ENCODE measurements at regions not wholly inside any gene's neighbourhood (a gene's known extent, or its start where the extent isn't known, plus 50 kb on each side); places are given as distances from the start of the nearest gene placed in this dataset.

- Mint-ChIP-seq H3K27ac (ENCODE audit: unreplicated experiment) (no peak overlapping the region), H3K4me3 (no peak overlapping the region), H3K27me3 (ENCODE audit: low read depth) (no peaks in the 10 kb centered on the region), H3K4me1 (no peaks in the 10 kb centered on the region), H3K9me3 (no peaks in the 10 kb centered on the region), H3K36me3 (ENCODE audit: low read depth) (no peaks in the 10 kb centered on the region)
- DNase-seq (ENCODE audit: low read depth, low spot score): no peak
- TF ChIP-seq CTCF (conservative IDR thresholded peaks at IDR 0.05): no peak
These were observed 67.5 kb upstream of the CCDC91 start for GRCh38 chr12:28122756-28123155.

GRCh38 chr12:28127455-28127854, 62.8 kb upstream of the CCDC91 start:
- Mint-ChIP-seq H3K27ac (ENCODE audit: unreplicated experiment) (no peak overlapping the region), H3K4me1 (no peaks in the 10 kb centered on the region), H3K27me3 (ENCODE audit: low read depth) (no peaks in the 10 kb centered on the region), H3K36me3 (ENCODE audit: low read depth) (no peaks in the 10 kb centered on the region), H3K4me3 (no peak overlapping the region), H3K9me3 (no peaks in the 10 kb centered on the region)
- TF ChIP-seq CTCF (conservative IDR thresholded peaks at IDR 0.05): no peak
- no peak for DNase-seq (ENCODE audit: low read depth, low spot score)

- no peak for DNase-seq (ENCODE audit: low read depth, low spot score)
- Mint-ChIP-seq H3K36me3 (ENCODE audit: low read depth) (no peaks in the 10 kb centered on the region), H3K9me3 (no peaks in the 10 kb centered on the region), H3K27ac (ENCODE audit: unreplicated experiment) (no peak overlapping the region), H3K27me3 (ENCODE audit: low read depth) (no peaks in the 10 kb centered on the region), H3K4me1 (no peaks in the 10 kb centered on the region), H3K4me3 (no peak overlapping the region)
- TF ChIP-seq CTCF (conservative IDR thresholded peaks at IDR 0.05): no peak
These were observed 61.2 kb upstream of the CCDC91 start for GRCh38 chr12:28129031-28129430.

- Mint-ChIP-seq H3K9me3 (no peaks in the 10 kb centered on the region), H3K27ac (ENCODE audit: unreplicated experiment) (no peak overlapping the region)
- no peak for TF ChIP-seq CTCF (conservative IDR thresholded peaks at IDR 0.05)
These were observed 60.0 kb upstream of the CCDC91 start for GRCh38 chr12:28130234-28130624.

GRCh38 chr12:28130625-28131598, 59.3 kb upstream of the CCDC91 start:
- no peak for TF ChIP-seq CTCF (conservative IDR thresholded peaks at IDR 0.05)
- no peaks in the 10 kb centered on the region for H3K36me3 Mint-ChIP-seq (ENCODE audit: low read depth)
- H3K9me3 Mint-ChIP-seq: no peaks in the 10 kb centered on the region
- H3K27me3 Mint-ChIP-seq (ENCODE audit: low read depth): no peaks in the 10 kb centered on the region
- no peaks in the 10 kb centered on the region for H3K4me1 Mint-ChIP-seq
- no peak overlapping the region for H3K4me3 Mint-ChIP-seq
- H3K27ac Mint-ChIP-seq (ENCODE audit: unreplicated experiment): no peak overlapping the region
- no peak for DNase-seq (ENCODE audit: low read depth, low spot score)

More at GRCh38 chr12:28130234-28130624, 60.0 kb upstream of the CCDC91 start:
- H3K36me3 Mint-ChIP-seq (ENCODE audit: low read depth): no peaks in the 10 kb centered on the region
- H3K27me3 Mint-ChIP-seq (ENCODE audit: low read depth): no peaks in the 10 kb centered on the region
- H3K4me1 Mint-ChIP-seq: no peaks in the 10 kb centered on the region
- no peak for DNase-seq (ENCODE audit: low read depth, low spot score)
- no peak overlapping the region for H3K4me3 Mint-ChIP-seq

Measured in neural crest cell (in vitro differentiated cells).